T-helper 2 cell treated with Interferon-gamma antibody and Interleukin-4, amounts not matched to agents 5 μg/mL and 100 μg/mL, for 36 hours (primary cell): ENCODE measurements at regions not wholly inside any gene's neighbourhood (a gene's known extent, or its start where the extent isn't known, plus 50 kb on each side); places are given as distances from the start of the nearest gene placed in this dataset.
"Not testable (repeated sequence)": the region's sequence is repeated elsewhere in the genome, so short reads cannot be mapped to it uniquely, and the experiment has no call there.

Experiments used
- DNase-seq: peaks from one replicate; pipeline ENCODE4 v3.0.0; 2021; ENCODE audit warnings: low spot score
- H3K27ac Mint-ChIP-seq: one replicate; pipeline ENCODE4 v1.8.0; 2021; ENCODE audit warnings: mild to moderate bottlenecking, mixed read lengths
- H3K27me3 Mint-ChIP-seq: one replicate; pipeline ENCODE4 v1.8.0; 2021; ENCODE audit warnings: low read depth, mixed read lengths
- H3K36me3 Mint-ChIP-seq: one replicate; pipeline ENCODE4 v1.8.0; 2021; ENCODE audit warnings: low read depth, mixed read lengths
- H3K4me1 Mint-ChIP-seq: one replicate; pipeline ENCODE4 v1.8.0; 2021; ENCODE audit warnings: low read depth, mixed read lengths
- H3K4me3 Mint-ChIP-seq: one replicate; pipeline ENCODE4 v1.8.0; 2022; ENCODE audit warnings: mild to moderate bottlenecking, moderate library complexity, mixed read lengths
- H3K9me3 Mint-ChIP-seq: one replicate; pipeline ENCODE4 v1.8.0; 2021; ENCODE audit warnings: mixed read lengths

GRCh38 chr14:86946446-86946845, 1046.5 kb downstream of the GALC start:
- Mint-ChIP-seq H3K27me3 (no peaks in the 10 kb centered on the region), H3K4me1 (no peaks in the 10 kb centered on the region), H3K4me3 (no peak overlapping the region), H3K27ac (no peak overlapping the region), H3K36me3 (no peaks in the 10 kb centered on the region), H3K9me3 (peaks cover 2% of the 10 kb centered on the region)
- DNase-seq, result no peak

DNA sequence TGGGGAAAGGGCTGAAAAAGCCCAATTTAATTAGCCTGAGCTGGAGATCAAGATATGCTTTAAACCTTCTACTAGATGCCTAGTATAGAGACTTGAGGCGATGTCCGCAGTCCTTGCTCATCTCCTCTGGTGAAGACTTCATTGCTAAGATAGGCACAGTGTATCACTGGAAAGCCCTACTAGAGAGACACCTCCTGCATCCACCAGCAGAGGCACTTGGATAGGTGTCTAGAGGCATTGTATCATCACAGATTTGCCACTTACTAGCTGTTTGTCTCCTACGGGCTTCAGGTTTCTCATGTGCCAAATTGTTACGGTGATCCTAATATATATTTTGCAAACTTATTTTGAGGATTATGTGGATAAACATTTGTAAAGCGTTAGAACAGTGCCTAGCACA, 1048.5 kb downstream of the GALC start:
- Mint-ChIP-seq H3K4me1 (no peaks in the 10 kb centered on the region), H3K4me3 (no peak overlapping the region), H3K27me3 (no peaks in the 10 kb centered on the region), H3K36me3 (no peaks in the 10 kb centered on the region), H3K27ac (no peak overlapping the region), H3K9me3 (peaks cover 4% of the 10 kb centered on the region)
- DNase-seq, result no peak

GRCh38 chr14:86943391-86944365, 1049.3 kb downstream of the GALC start:
- no peaks in the 10 kb centered on the region for H3K4me1 Mint-ChIP-seq
- no peak for DNase-seq
- no peaks in the 10 kb centered on the region for H3K27me3 Mint-ChIP-seq
- no peaks in the 10 kb centered on the region for H3K36me3 Mint-ChIP-seq
- H3K4me3 Mint-ChIP-seq, result no peak overlapping the region
- no peak overlapping the region for H3K27ac Mint-ChIP-seq
- H3K9me3 Mint-ChIP-seq, result peaks cover 8% of the 10 kb centered on the region

DNA sequence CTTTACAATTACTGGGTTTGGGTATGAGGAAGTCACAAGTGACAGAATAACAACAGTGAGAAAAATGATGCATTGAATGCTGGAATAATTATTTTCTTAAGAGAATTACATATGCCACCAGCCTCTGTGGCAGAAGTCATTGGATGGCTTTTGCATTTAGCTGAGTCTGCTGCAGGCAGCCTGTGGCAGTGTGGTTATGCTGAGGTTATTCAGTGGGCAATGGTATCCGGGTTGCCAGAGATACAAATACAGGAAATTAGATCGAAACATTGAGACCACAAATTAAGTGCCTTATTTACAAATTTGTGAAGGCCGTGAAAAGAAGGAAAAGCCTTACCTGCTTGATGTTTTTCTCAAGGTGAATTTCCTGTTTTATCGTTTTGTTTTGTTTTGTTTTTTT, 1050.0 kb downstream of the GALC start:
- H3K36me3 Mint-ChIP-seq, result no peaks in the 10 kb centered on the region
- H3K4me1 Mint-ChIP-seq, result no peaks in the 10 kb centered on the region
- no peak overlapping the region for H3K4me3 Mint-ChIP-seq
- H3K27ac Mint-ChIP-seq, result no peak overlapping the region
- no peak for DNase-seq
- no peaks in the 10 kb centered on the region for H3K27me3 Mint-ChIP-seq
- peaks cover 8% of the 10 kb centered on the region for H3K9me3 Mint-ChIP-seq

DNA sequence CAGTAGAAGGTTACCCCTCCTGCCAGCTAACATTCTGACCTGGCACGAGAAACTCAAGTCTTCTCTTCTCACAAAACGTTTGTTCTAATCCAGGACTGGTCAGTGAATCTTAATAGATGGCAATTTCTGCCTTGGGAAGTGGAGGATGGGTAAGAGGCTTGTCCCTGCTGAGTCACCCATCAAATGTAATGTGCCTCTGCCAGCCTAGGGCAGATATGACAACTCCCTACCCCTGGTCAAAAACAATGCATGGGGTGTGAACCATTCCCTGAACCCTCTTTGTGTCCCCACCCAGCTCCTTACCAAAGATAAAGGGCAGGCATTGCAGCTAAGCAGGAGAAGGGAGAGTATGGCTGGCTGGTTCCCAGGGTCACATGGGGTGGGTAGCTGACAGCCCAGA, 1052.9 kb downstream of the GALC start:
- Mint-ChIP-seq H3K4me3 (no peak overlapping the region), H3K27ac (no peak overlapping the region), H3K36me3 (no peaks in the 10 kb centered on the region), H3K4me1 (no peaks in the 10 kb centered on the region), H3K9me3 (peaks cover 8% of the 10 kb centered on the region), H3K27me3 (no peaks in the 10 kb centered on the region)
- no peak for DNase-seq

DNA sequence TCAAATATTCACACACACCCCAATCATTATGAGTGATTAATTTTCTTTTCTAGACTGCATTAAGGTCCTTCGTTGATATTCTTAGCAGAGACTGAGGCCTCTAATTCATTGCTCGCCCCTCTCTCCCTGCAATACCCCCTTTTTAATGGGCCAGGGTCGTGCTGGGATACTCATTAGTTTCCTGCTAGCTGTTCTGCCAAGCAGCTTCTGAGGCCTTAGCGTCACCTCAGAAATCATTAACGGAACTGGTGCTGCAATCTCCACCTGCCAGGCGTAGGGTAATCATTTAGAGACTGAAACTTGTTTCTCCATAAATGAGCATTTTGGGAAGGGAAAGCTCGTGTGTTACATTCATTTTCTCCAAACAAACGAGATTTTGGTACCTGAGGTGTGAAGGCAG, 1054.7 kb downstream of the GALC start:
- no peaks in the 10 kb centered on the region for H3K27me3 Mint-ChIP-seq
- H3K36me3 Mint-ChIP-seq, result no peaks in the 10 kb centered on the region
- peaks cover 8% of the 10 kb centered on the region for H3K9me3 Mint-ChIP-seq
- no peaks in the 10 kb centered on the region for H3K4me1 Mint-ChIP-seq
- H3K27ac Mint-ChIP-seq, result no peak overlapping the region
- no peak for DNase-seq
- H3K4me3 Mint-ChIP-seq, result no peak overlapping the region

DNA sequence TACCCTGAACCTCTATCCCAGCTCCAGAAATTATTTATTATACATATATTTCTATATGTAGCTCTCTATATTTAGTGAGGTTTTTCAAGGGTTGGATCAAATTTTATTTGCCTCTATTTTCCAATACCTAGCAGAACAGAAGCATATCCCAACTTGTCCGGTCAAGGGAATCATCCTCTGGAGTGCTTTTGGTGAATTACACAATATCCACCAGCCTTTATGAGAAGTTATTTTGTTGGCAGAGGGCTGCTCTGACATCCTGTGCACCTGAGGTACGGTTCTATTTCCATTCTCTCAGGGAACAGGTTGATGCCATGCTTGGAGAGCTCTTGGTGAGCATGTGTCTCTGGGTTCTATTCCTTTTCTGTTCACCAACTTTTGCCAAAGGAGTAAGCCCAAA, 1056.4 kb downstream of the GALC start:
- Mint-ChIP-seq H3K9me3 (peaks cover 7% of the 10 kb centered on the region), H3K27me3 (no peaks in the 10 kb centered on the region), H3K4me3 (no peak overlapping the region), H3K4me1 (no peaks in the 10 kb centered on the region), H3K36me3 (no peaks in the 10 kb centered on the region), H3K27ac (no peak overlapping the region)
- no peak for DNase-seq

- Mint-ChIP-seq H3K36me3 (no peaks in the 10 kb centered on the region), H3K9me3 (peaks cover 4% of the 10 kb centered on the region), H3K27ac (no peak overlapping the region), H3K4me3 (no peak overlapping the region), H3K27me3 (no peaks in the 10 kb centered on the region), H3K4me1 (no peaks in the 10 kb centered on the region)
- DNase-seq, result no peak
Observed at GRCh38 chr14:86935241-86935885, 1057.6 kb downstream of the GALC start.

GRCh38 chr14:86933958-86934595, 1058.9 kb downstream of the GALC start:
- no peaks in the 10 kb centered on the region for H3K4me1 Mint-ChIP-seq
- no peaks in the 10 kb centered on the region for H3K36me3 Mint-ChIP-seq
- peaks cover 3% of the 10 kb centered on the region for H3K9me3 Mint-ChIP-seq
- no peaks in the 10 kb centered on the region for H3K27me3 Mint-ChIP-seq
- DNase-seq, result no peak
- no peak overlapping the region for H3K27ac Mint-ChIP-seq
- H3K4me3 Mint-ChIP-seq, result no peak overlapping the region

- H3K36me3 Mint-ChIP-seq, result no peaks in the 10 kb centered on the region
- H3K27ac Mint-ChIP-seq, result no peak overlapping the region
- H3K4me3 Mint-ChIP-seq, result no peak overlapping the region
- DNase-seq, result no peak
- H3K27me3 Mint-ChIP-seq, result no peaks in the 10 kb centered on the region
- H3K9me3 Mint-ChIP-seq, result no peaks in the 10 kb centered on the region
- no peaks in the 10 kb centered on the region for H3K4me1 Mint-ChIP-seq
Observed at GRCh38 chr14:86933460-86933859, 1059.5 kb downstream of the GALC start.

DNA sequence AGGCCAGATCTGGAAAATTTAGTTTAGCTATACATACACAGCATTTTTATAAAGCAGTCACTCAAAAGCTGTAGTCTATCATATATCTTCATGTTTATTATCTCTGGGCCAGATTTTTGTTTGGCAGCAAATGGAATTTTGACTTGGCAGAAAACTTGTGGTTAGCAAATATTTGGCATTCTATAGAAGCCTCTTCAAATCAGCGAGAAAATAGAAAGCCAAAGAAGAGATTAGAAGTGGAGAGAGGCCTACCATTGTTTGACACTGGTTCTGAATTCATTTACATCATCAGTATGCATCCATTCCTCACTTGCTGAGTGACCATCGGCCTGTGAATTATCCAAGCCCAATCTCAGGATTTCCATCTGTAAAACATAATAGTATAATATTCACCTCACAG, 1077.6 kb downstream of the GALC start:
- Mint-ChIP-seq H3K9me3 (no peaks in the 10 kb centered on the region), H3K4me3 (no peak overlapping the region), H3K36me3 (no peaks in the 10 kb centered on the region), H3K4me1 (no peaks in the 10 kb centered on the region), H3K27ac (no peak overlapping the region), H3K27me3 (no peaks in the 10 kb centered on the region)
- DNase-seq, result no peak

DNA sequence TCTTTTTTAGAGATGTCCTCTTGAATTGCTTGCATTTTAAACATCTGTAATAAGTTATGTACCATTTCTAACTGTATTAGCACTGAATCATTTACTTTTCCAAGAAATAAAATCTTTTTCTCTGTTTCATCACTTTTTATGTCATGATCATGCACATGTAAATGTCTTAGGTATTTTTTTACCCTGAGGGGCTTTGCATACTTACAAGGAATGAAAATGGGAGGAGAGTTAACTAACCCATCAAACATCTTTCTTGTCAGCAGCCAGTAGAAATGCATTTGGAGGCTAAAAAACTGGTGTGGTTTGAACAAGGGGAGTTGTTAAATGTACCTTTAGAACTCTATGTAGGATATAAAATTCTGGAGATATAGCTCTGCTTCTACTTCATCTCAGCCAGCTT, 1080.3 kb downstream of the GALC start:
- Mint-ChIP-seq H3K4me1 (no peaks in the 10 kb centered on the region), H3K36me3 (no peaks in the 10 kb centered on the region), H3K27ac (no peak overlapping the region), H3K27me3 (no peaks in the 10 kb centered on the region), H3K9me3 (no peaks in the 10 kb centered on the region), H3K4me3 (no peak overlapping the region)
- DNase-seq, result no peak

GRCh38 chr14:86911486-86911885, 1081.5 kb downstream of the GALC start:
- H3K27ac Mint-ChIP-seq, result no peak overlapping the region

GRCh38 chr14:86905386-86905926, 1087.5 kb downstream of the GALC start:
- not testable (repeated sequence) for H3K36me3 Mint-ChIP-seq, H3K4me3 Mint-ChIP-seq, DNase-seq, H3K27me3 Mint-ChIP-seq, H3K9me3 Mint-ChIP-seq, H3K27ac Mint-ChIP-seq, H3K4me1 Mint-ChIP-seq

More at GRCh38 chr14:86911486-86911885, 1081.5 kb downstream of the GALC start:
- Mint-ChIP-seq H3K4me1 (no peaks in the 10 kb centered on the region), H3K9me3 (no peaks in the 10 kb centered on the region), H3K36me3 (no peaks in the 10 kb centered on the region), H3K27me3 (no peaks in the 10 kb centered on the region), H3K4me3 (no peak overlapping the region)
- DNase-seq, result no peak
